ENCODE measurements at regions not wholly inside any gene's neighbourhood (a gene's known extent, or its start where the extent isn't known, plus 50 kb on each side); places are given as distances from the start of the nearest gene placed in this dataset.

DNA sequence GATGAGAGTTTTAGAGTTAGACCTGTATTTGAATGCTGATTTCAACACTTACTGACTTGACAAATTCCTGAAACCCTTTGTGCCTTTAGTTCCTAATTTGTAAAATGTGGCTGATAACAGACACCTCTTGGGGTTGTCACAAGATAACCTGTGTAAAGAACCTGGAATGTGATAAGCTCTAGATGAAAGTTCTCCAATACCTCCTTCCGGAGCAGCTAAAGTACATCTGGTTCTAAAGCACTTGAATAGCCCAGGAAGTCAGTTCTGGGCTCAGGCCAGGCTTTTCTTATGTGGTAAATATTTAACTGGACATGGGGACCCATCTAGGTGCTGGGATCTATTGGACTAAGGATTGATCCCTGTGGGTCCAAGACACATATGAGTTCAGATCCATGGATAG, 310.8 kb upstream of the ADAMTSL1 start:
- Histone ChIP-seq H3K4ac (ENCODE audit: low read depth in 1 of 2, low read length in 2 of 2) (no peak overlapping the region), H3K4me3 (ENCODE audit: insufficient read depth in 1 of 2, low read depth in 1 of 2, low read length in 2 of 2) (no peak overlapping the region), H3K79me1 (replicated peaks; ENCODE audit: low read length, poor library complexity, severe bottlenecking) (no peaks in the 10 kb centered on the region), H2BK12ac (ENCODE audit: low read length in 2 of 2) (no peak overlapping the region), H3K27ac (ENCODE audit: low read length, poor library complexity, severe bottlenecking) (no peak overlapping the region), H3K9me3 (ENCODE audit: control insufficient read depth, low read length) (no peaks in the 10 kb centered on the region), H3K18ac (ENCODE audit: low read depth in 1 of 2, low read length in 2 of 2) (no peak overlapping the region), H3K36me3 (ENCODE audit: control insufficient read depth in 1 of 2, insufficient read depth in 2 of 2, low read depth in 1 of 2, low read length in 2 of 2) (no peaks in the 10 kb centered on the region), H4K91ac (ENCODE audit: low read length) (no peak overlapping the region), H3K27me3 (ENCODE audit: control insufficient read depth in 1 of 2, insufficient read depth in 1 of 2, low read length in 2 of 2) (peaks cover 0 to 21% of the 10 kb centered on the region in 2 experiments), H2BK5ac (ENCODE audit: low read depth, low read length, poor library complexity, severe bottlenecking) (no peak overlapping the region), H2BK15ac (ENCODE audit: low read depth, poor library complexity, severe bottlenecking) (no peak overlapping the region), H3K4me1 (ENCODE audit: control insufficient read depth, insufficient read depth, low read depth, low read length) (no peaks in the 10 kb centered on the region), H3K14ac (ENCODE audit: low read length in 2 of 2) (no peak overlapping the region), H2AFZ (ENCODE audit: low read depth, low read length) (no peak overlapping the region), H2BK120ac (ENCODE audit: low read depth, low read length) (no peak overlapping the region), H3K9ac (ENCODE audit: low read length) (no peak overlapping the region), H2AK5ac (ENCODE audit: low read length, severe bottlenecking) (no peak overlapping the region), H3K23ac (ENCODE audit: low read length in 2 of 2) (no peak overlapping the region), H3K4me2 (ENCODE audit: low read length, poor library complexity, severe bottlenecking) (no peak overlapping the region), H4K8ac (ENCODE audit: low read length) (no peak overlapping the region)
- DNase-seq: no peak
- 70% methylated on average over 1 of the region's 1 CpG for WGBS

DNA sequence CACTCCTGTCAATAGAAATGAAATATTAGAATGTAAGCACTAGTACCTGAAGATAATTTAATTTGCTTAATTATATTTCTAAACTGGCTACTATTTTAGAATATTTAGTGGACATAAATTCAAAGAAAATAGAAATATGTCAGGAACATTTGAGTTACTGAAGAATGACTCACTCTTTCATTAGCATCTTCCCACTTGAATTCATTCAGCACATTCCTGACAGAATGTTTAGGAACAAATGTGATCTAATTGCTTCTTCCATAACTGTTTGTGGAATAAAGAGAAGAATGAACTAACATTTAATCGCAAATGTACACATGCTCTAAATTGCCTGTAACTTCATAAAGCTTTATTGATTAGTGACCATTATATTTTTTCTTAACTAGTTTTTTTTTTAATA, 306.2 kb upstream of the ADAMTSL1 start:
- Histone ChIP-seq H2AFZ (ENCODE audit: low read depth, low read length) (no peak overlapping the region), H4K91ac (ENCODE audit: low read length) (no peak overlapping the region), H3K23ac (ENCODE audit: low read length in 2 of 2) (no peak overlapping the region), H2BK15ac (ENCODE audit: low read depth, poor library complexity, severe bottlenecking) (no peak overlapping the region), H3K9ac (ENCODE audit: low read length) (no peak overlapping the region), H3K14ac (ENCODE audit: low read length in 2 of 2) (no peak overlapping the region), H3K4me2 (ENCODE audit: low read length, poor library complexity, severe bottlenecking) (no peak overlapping the region), H3K79me1 (replicated peaks; ENCODE audit: low read length, poor library complexity, severe bottlenecking) (no peaks in the 10 kb centered on the region), H3K18ac (ENCODE audit: low read depth in 1 of 2, low read length in 2 of 2) (no peak overlapping the region), H3K4me3 (ENCODE audit: insufficient read depth in 1 of 2, low read depth in 1 of 2, low read length in 2 of 2) (no peak overlapping the region), H2BK120ac (ENCODE audit: low read depth, low read length) (no peak overlapping the region), H3K36me3 (ENCODE audit: control insufficient read depth in 1 of 2, insufficient read depth in 2 of 2, low read depth in 1 of 2, low read length in 2 of 2) (no peaks in the 10 kb centered on the region), H3K4me1 (ENCODE audit: control insufficient read depth, insufficient read depth, low read depth, low read length) (no peaks in the 10 kb centered on the region), H4K8ac (ENCODE audit: low read length) (no peak overlapping the region), H2AK5ac (ENCODE audit: low read length, severe bottlenecking) (no peak overlapping the region), H3K4ac (ENCODE audit: low read depth in 1 of 2, low read length in 2 of 2) (no peak overlapping the region), H2BK5ac (ENCODE audit: low read depth, low read length, poor library complexity, severe bottlenecking) (no peak overlapping the region), H3K27ac (ENCODE audit: low read length, poor library complexity, severe bottlenecking) (no peak overlapping the region), H3K27me3 (ENCODE audit: control insufficient read depth in 1 of 2, insufficient read depth in 1 of 2, low read length in 2 of 2) (peaks cover 0 to 10% of the 10 kb centered on the region in 2 experiments), H2BK12ac (ENCODE audit: low read length in 2 of 2) (no peak overlapping the region), H3K9me3 (ENCODE audit: control insufficient read depth, low read length) (no peaks in the 10 kb centered on the region)
- no peak for DNase-seq
- WGBS: no CpG with 5 or more reads among the region's 1 CpG

DNA sequence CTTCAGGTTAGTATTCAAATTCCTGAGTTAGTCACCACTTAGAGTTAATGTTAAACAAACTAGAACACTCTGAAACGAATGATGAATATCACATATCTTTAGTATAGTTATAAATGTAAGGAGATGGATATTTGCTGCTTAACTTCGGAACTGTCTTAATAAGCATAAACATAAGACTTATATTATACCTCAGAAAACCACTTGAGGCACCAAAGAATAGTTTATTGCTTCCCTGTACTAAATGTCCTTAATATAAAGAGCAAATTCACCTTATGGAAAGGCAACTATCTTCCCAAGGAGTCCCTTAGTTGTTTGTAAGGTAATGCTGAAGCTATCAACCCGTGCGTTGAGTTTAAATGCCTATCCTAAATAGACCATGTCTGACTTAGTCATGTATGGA, 300.0 kb upstream of the ADAMTSL1 start:
- Histone ChIP-seq H3K4me1 (ENCODE audit: control insufficient read depth, insufficient read depth, low read depth, low read length) (no peaks in the 10 kb centered on the region), H3K36me3 (ENCODE audit: control insufficient read depth in 1 of 2, insufficient read depth in 2 of 2, low read depth in 1 of 2, low read length in 2 of 2) (no peaks in the 10 kb centered on the region), H3K4ac (ENCODE audit: low read depth in 1 of 2, low read length in 2 of 2) (no peak overlapping the region), H3K18ac (ENCODE audit: low read depth in 1 of 2, low read length in 2 of 2) (no peak overlapping the region), H2BK120ac (ENCODE audit: low read depth, low read length) (no peak overlapping the region), H3K79me1 (replicated peaks; ENCODE audit: low read length, poor library complexity, severe bottlenecking) (no peaks in the 10 kb centered on the region), H4K8ac (ENCODE audit: low read length) (no peak overlapping the region), H2BK5ac (ENCODE audit: low read depth, low read length, poor library complexity, severe bottlenecking) (no peak overlapping the region), H3K4me3 (ENCODE audit: insufficient read depth in 1 of 2, low read depth in 1 of 2, low read length in 2 of 2) (no peak overlapping the region), H3K23ac (ENCODE audit: low read length in 2 of 2) (no peak overlapping the region), H3K27me3 (ENCODE audit: control insufficient read depth in 1 of 2, insufficient read depth in 1 of 2, low read length in 2 of 2) (peaks cover 0 to 5% of the 10 kb centered on the region in 2 experiments), H2AFZ (ENCODE audit: low read depth, low read length) (no peak overlapping the region), H3K9me3 (ENCODE audit: control insufficient read depth, low read length) (no peaks in the 10 kb centered on the region), H3K27ac (ENCODE audit: low read length, poor library complexity, severe bottlenecking) (peak overlapping the region; percentile 61), H3K9ac (ENCODE audit: low read length) (no peak overlapping the region), H3K4me2 (ENCODE audit: low read length, poor library complexity, severe bottlenecking) (no peak overlapping the region), H4K91ac (ENCODE audit: low read length) (no peak overlapping the region), H2BK15ac (ENCODE audit: low read depth, poor library complexity, severe bottlenecking) (no peak overlapping the region), H2BK12ac (ENCODE audit: low read length in 2 of 2) (no peak overlapping the region), H3K14ac (ENCODE audit: low read length in 2 of 2) (no peak overlapping the region), H2AK5ac (ENCODE audit: low read length, severe bottlenecking) (no peak overlapping the region)
- WGBS: 81% methylated on average over 2 of the region's 4 CpGs
- DNase-seq: no peak

DNA sequence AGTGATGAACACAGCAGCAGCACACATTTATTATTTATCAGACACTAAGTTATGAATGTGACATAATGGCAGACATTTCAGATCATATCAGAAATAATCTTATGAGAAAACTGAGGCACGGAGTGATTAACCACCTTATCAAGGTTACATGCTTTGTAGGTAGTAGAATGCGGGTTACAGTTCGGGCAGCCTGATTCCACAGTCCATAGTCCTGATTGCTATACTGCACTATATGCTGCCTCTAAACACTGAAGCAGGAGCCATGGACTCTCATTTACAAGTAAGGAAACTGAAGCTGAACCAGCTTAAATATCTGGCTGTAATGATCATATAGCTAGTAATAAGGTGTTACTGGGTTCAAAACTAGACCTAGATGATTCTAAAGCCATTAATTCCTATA, 291.3 kb upstream of the ADAMTSL1 start:
- Histone ChIP-seq H3K4me2 (ENCODE audit: low read length, poor library complexity, severe bottlenecking) (no peak overlapping the region), H2BK15ac (ENCODE audit: low read depth, poor library complexity, severe bottlenecking) (no peak overlapping the region), H3K27me3 (ENCODE audit: control insufficient read depth in 1 of 2, insufficient read depth in 1 of 2, low read length in 2 of 2) (no peaks in the 10 kb centered on the region), H3K4me3 (ENCODE audit: insufficient read depth in 1 of 2, low read depth in 1 of 2, low read length in 2 of 2) (no peak overlapping the region), H2BK5ac (ENCODE audit: low read depth, low read length, poor library complexity, severe bottlenecking) (no peak overlapping the region), H3K4ac (ENCODE audit: low read depth in 1 of 2, low read length in 2 of 2) (no peak overlapping the region), H2BK12ac (ENCODE audit: low read length in 2 of 2) (no peak overlapping the region), H4K91ac (ENCODE audit: low read length) (no peak overlapping the region), H3K9me3 (ENCODE audit: control insufficient read depth, low read length) (no peaks in the 10 kb centered on the region), H3K23ac (ENCODE audit: low read length in 2 of 2) (no peak overlapping the region), H3K79me1 (replicated peaks; ENCODE audit: low read length, poor library complexity, severe bottlenecking) (no peaks in the 10 kb centered on the region), H2AK5ac (ENCODE audit: low read length, severe bottlenecking) (no peak overlapping the region), H2BK120ac (ENCODE audit: low read depth, low read length) (no peak overlapping the region), H3K4me1 (ENCODE audit: control insufficient read depth, insufficient read depth, low read depth, low read length) (no peaks in the 10 kb centered on the region), H3K36me3 (ENCODE audit: control insufficient read depth in 1 of 2, insufficient read depth in 2 of 2, low read depth in 1 of 2, low read length in 2 of 2) (no peaks in the 10 kb centered on the region), H3K14ac (ENCODE audit: low read length in 2 of 2) (no peak overlapping the region), H4K8ac (ENCODE audit: low read length) (no peak overlapping the region), H3K9ac (ENCODE audit: low read length) (no peak overlapping the region), H2AFZ (ENCODE audit: low read depth, low read length) (no peak overlapping the region), H3K27ac (ENCODE audit: low read length, poor library complexity, severe bottlenecking) (no peak overlapping the region), H3K18ac (ENCODE audit: low read depth in 1 of 2, low read length in 2 of 2) (no peak overlapping the region)
- WGBS: 90% methylated on average over 3 of the region's 3 CpGs
- no peak for DNase-seq
